GM18517 (cell line): ENCODE measurements at regions not wholly inside any gene's neighbourhood (a gene's known extent, or its start where the extent isn't known, plus 50 kb on each side); places are given as distances from the start of the nearest gene placed in this dataset.

Experiments used
- ATAC-seq: cut with Tn5 transposase; IDR thresholded peaks from one replicate; pipeline ENCODE4 v1.9.1; 2021; ENCODE audit warnings: mild to moderate bottlenecking, moderate library complexity; ENCODE audit not compliant: unreplicated experiment

- ATAC-seq: no peak
Measured at GRCh38 chr1:221067721-221068120, 188.5 kb downstream of the HLX start.

GRCh38 chr1:221069178-221069903, 190.1 kb downstream of the HLX start:
- peak; percentile 85 for ATAC-seq

- ATAC-seq: no peak
Measured at GRCh38 chr1:221069986-221070385, 190.7 kb downstream of the HLX start.

GRCh38 chr1:221071777-221072176, 192.5 kb downstream of the HLX start:
- no peak for ATAC-seq

GRCh38 chr1:221072214-221072613, 193.0 kb downstream of the HLX start:
- no peak for ATAC-seq

- ATAC-seq: no peak
Measured at GRCh38 chr1:221074332-221074731, 195.1 kb downstream of the HLX start.

- no peak for ATAC-seq
Measured at GRCh38 chr1:221075911-221076310, 196.7 kb downstream of the HLX start.

- ATAC-seq: no peak
Measured at GRCh38 chr1:221076391-221076811, 197.2 kb downstream of the HLX start.

- ATAC-seq: no peak
Measured at GRCh38 chr1:221078260-221078965, 199.2 kb downstream of the HLX start.

GRCh38 chr1:221083902-221084301, 204.7 kb downstream of the HLX start:
- ATAC-seq: no peak

GRCh38 chr1:221084681-221085080, 205.4 kb downstream of the HLX start:
- no peak for ATAC-seq

GRCh38 chr1:221085701-221086375, 206.6 kb downstream of the HLX start:
- no peak for ATAC-seq

GRCh38 chr1:221087919-221088318, 208.7 kb downstream of the HLX start:
- ATAC-seq: no peak

- ATAC-seq: no peak
Measured at GRCh38 chr1:221089273-221089672, 210.0 kb downstream of the HLX start.

GRCh38 chr1:221089803-221090202, 210.6 kb downstream of the HLX start:
- ATAC-seq: no peak

- ATAC-seq: no peak
Measured at GRCh38 chr1:221093903-221094791, 214.9 kb downstream of the HLX start.

GRCh38 chr1:221097479-221098281, 218.4 kb downstream of the HLX start:
- ATAC-seq: no peak

GRCh38 chr1:221098471-221099405, 219.5 kb downstream of the HLX start:
- ATAC-seq: no peak
